ENCODE measurements at regions not wholly inside any gene's neighbourhood (a gene's known extent, or its start where the extent isn't known, plus 50 kb on each side); places are given as distances from the start of the nearest gene placed in this dataset.

GRCh38 chrX:39577985-39578869 is 519.5 kb downstream of the BCOR start:
- DNase-seq: no peak

- DNase-seq: no peak
These were observed 517.7 kb downstream of the BCOR start for GRCh38 chrX:39580043-39580442.

- DNase-seq: no peak
These were observed 516.3 kb downstream of the BCOR start for GRCh38 chrX:39581411-39581810.

GRCh38 chrX:39582091-39582490 is 515.7 kb downstream of the BCOR start:
- DNase-seq: no peak

GRCh38 chrX:39582976-39583375 is 514.8 kb downstream of the BCOR start:
- DNase-seq: no peak

GRCh38 chrX:39585808-39586207 is 511.9 kb downstream of the BCOR start:
- DNase-seq: no peak

- DNase-seq: no peak
These were observed 511.4 kb downstream of the BCOR start for GRCh38 chrX:39586359-39586758.

GRCh38 chrX:39591099-39591498 is 506.7 kb downstream of the BCOR start:
- DNase-seq: no peak

GRCh38 chrX:39592776-39593175 is 505.0 kb downstream of the BCOR start:
- no peak for DNase-seq

- DNase-seq: no peak
These were observed 501.8 kb downstream of the BCOR start for GRCh38 chrX:39595977-39596376.

- DNase-seq: no peak
These were observed 501.3 kb downstream of the BCOR start for GRCh38 chrX:39596437-39596836.

- no peak for DNase-seq
These were observed 498.4 kb downstream of the BCOR start for GRCh38 chrX:39599339-39599738.

- no peak for DNase-seq
These were observed 497.5 kb downstream of the BCOR start for GRCh38 chrX:39600222-39600621.

- DNase-seq: no peak
These were observed 496.3 kb downstream of the BCOR start for GRCh38 chrX:39601231-39602177.

GRCh38 chrX:39602195-39602594 is 495.6 kb downstream of the BCOR start:
- DNase-seq: no peak

- no peak for DNase-seq
These were observed 494.5 kb downstream of the BCOR start for GRCh38 chrX:39603230-39603629.

GRCh38 chrX:39605183-39605582 is 492.6 kb downstream of the BCOR start:
- no peak for DNase-seq

GRCh38 chrX:39605866-39606265 is 491.9 kb downstream of the BCOR start:
- DNase-seq: no peak

- DNase-seq: no peak
These were observed 487.8 kb downstream of the BCOR start for GRCh38 chrX:39609941-39610340.

GRCh38 chrX:39611468-39611867 is 486.3 kb downstream of the BCOR start:
- DNase-seq: no peak

- no peak for DNase-seq
These were observed 484.2 kb downstream of the BCOR start for GRCh38 chrX:39613482-39613995.

- no peak for DNase-seq
These were observed 483.6 kb downstream of the BCOR start for GRCh38 chrX:39613997-39614679.

- no peak for DNase-seq
These were observed 483.1 kb downstream of the BCOR start for GRCh38 chrX:39614680-39614998.
